Muscle layer of colon (tissue), 2 donors: ENCODE measurements at regions not wholly inside any gene's neighbourhood (a gene's known extent, or its start where the extent isn't known, plus 50 kb on each side); places are given as distances from the start of the nearest gene placed in this dataset.

Experiments used
- H3K27ac ChIP-seq: one replicate; pipeline ENCODE4 v1.7.0; 2013; ENCODE audit warnings: low read depth, mild to moderate bottlenecking, low read length, moderate library complexity
- H3K27me3 ChIP-seq, 2 donors: one replicate each; pipeline ENCODE4 v1.7.0; 2013; ENCODE audit warnings: low read length in 2 of 2, mild to moderate bottlenecking in 2 of 2; ENCODE audit not compliant: insufficient read depth in 2 of 2, control insufficient read depth in 1 of 2
- H3K36me3 ChIP-seq: one replicate; pipeline ENCODE4 v1.7.0; 2013; ENCODE audit warnings: mild to moderate bottlenecking, low read length; ENCODE audit not compliant: insufficient read depth
- H3K4me1 ChIP-seq: one replicate; pipeline ENCODE4 v1.7.0; 2013; ENCODE audit warnings: mild to moderate bottlenecking, low read length; ENCODE audit not compliant: insufficient read depth
- H3K4me3 ChIP-seq, 2 donors: one replicate each; pipeline ENCODE4 v1.7.0; 2013; ENCODE audit warnings: low read length in 2 of 2, low read depth in 1 of 2, mild to moderate bottlenecking in 1 of 2, moderate library complexity in 1 of 2
- H3K9ac ChIP-seq: one replicate; pipeline ENCODE4 v1.7.0; 2013; ENCODE audit warnings: low read length
- H3K9me3 ChIP-seq: one replicate; pipeline ENCODE4 v1.7.0; 2013; ENCODE audit warnings: mild to moderate bottlenecking, low read length
- donor health status: abdominal sarcoma.
- donor health status: Adenocarcinoma of cecum.

DNA sequence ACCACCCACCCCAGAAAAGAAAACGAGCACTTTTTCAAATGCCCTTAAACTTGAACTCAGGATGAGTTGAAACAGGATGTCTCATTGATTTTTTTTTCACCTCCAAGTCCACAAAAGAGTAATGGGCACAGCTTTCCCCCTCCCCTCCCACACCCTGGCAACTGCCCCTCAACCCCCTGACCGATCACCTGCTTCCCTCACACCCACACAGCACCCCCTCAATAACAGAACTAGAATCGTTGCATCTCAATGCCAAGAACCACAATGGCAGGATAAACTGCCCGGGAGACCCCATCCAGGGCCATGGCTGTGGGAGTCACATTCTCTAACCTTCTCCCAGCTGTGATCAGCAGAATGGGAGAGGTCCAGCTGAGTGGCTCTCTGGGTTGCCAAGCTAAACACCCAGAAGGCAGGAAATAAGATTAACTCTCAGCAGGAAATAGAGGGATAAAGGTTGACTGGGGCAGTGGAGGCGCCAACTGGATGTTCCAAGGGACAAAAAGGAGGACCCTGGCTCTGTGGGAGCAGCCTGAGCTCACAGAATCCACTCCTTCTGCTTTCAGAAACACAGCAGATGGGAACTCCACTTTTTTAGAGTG lies 128.0 kb upstream of the SDK2 start:
- Histone ChIP-seq H3K36me3 (no peaks in the 10 kb centered on the region), H3K9ac (no peak overlapping the region), H3K27ac (no peak overlapping the region)

DNA sequence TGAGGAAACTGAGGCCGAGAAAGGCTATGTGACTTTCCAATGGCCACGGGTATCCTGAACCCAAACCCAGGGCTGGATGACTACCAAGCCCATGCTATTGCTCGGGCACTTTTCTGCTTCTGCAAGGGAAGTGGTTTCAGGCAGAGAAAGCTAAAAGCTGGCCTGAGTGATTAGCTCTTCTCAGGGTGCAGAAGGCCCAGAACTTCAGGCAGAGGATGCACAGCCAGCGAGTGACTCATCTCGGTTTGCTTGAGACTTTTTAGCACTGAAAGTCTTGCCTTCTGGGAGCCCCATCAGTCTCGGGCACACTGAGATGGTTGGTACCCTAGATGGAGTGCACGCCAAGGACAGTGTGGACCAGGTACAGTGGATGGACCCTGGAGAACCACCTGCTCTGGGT lies 129.5 kb upstream of the SDK2 start:
- no peak overlapping the region for H3K4me3 ChIP-seq
- peaks cover 20% of the 10 kb centered on the region for H3K4me1 ChIP-seq
- H3K9ac ChIP-seq, result no peak overlapping the region
- H3K27ac ChIP-seq, result no peak overlapping the region
- H3K27me3 ChIP-seq, result no peaks in the 10 kb centered on the region
- no peaks in the 10 kb centered on the region for H3K9me3 ChIP-seq
- H3K36me3 ChIP-seq, result no peaks in the 10 kb centered on the region

More for the DNA sequence above, 128.0 kb upstream of the SDK2 start:
- Histone ChIP-seq H3K27me3 (no peaks in the 10 kb centered on the region), H3K4me1 (peaks cover 20% of the 10 kb centered on the region), H3K9me3 (no peaks in the 10 kb centered on the region), H3K4me3 (no peak overlapping the region)

DNA sequence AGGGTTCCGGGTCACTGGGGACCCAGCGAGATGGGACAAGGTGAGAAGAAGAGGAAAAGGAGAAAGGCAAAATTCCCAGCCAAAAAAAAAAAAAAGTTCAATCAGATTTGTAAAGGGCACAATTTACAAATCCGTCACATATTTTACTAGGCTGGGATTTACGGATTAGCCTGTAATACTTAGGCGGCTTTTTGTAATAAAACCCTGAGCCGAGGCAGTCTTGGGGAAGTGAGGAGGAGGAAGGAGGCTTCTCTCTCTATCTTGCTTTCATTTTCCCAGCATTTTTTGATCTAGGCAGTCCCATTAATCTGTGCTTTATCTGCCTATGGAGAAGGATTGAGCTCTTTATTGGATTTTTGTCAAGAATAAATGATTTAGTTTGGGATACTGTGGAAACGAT lies 130.6 kb upstream of the SDK2 start:
- no peak overlapping the region for H3K4me3 ChIP-seq
- no peak overlapping the region for H3K9ac ChIP-seq
- H3K27ac ChIP-seq, result no peak overlapping the region
- H3K27me3 ChIP-seq, result no peaks in the 10 kb centered on the region
- no peaks in the 10 kb centered on the region for H3K9me3 ChIP-seq
- H3K4me1 ChIP-seq, result peaks cover 19% of the 10 kb centered on the region
- no peaks in the 10 kb centered on the region for H3K36me3 ChIP-seq

- H3K4me1 ChIP-seq, result peaks cover 2% of the 10 kb centered on the region
- H3K9ac ChIP-seq, result no peak overlapping the region
- no peaks in the 10 kb centered on the region for H3K36me3 ChIP-seq
- H3K4me3 ChIP-seq, result no peak overlapping the region
- no peaks in the 10 kb centered on the region for H3K27me3 ChIP-seq
- H3K9me3 ChIP-seq, result no peaks in the 10 kb centered on the region
- H3K27ac ChIP-seq, result no peak overlapping the region
Observed at GRCh38 chr17:73776351-73777130, 132.3 kb upstream of the SDK2 start.

GRCh38 chr17:73777131-73777449 lies 132.8 kb upstream of the SDK2 start:
- Histone ChIP-seq H3K9ac (no peak overlapping the region), H3K27me3 (no peaks in the 10 kb centered on the region), H3K36me3 (no peaks in the 10 kb centered on the region), H3K4me1 (no peaks in the 10 kb centered on the region), H3K4me3 (no peak overlapping the region), H3K9me3 (no peaks in the 10 kb centered on the region), H3K27ac (no peak overlapping the region)

DNA sequence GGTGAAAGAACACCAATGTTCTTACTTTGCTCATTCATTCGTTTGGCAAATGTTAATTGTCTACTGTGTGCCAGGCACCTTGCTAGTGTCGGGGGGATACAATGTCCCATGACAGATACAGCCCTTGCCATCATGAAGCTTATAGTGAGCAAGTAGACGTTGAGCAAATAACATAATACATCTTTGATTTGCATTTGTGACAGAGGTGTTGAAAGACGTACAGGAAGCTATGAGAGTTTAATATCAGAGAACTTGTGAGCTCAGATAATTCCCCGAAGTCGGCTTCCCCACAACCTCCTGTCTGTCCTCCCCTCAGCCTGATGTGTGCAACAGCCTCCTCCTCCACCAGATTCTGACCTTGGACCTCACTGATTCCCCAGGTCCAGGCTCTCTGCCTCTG lies 138.0 kb upstream of the SDK2 start:
- Histone ChIP-seq H3K9me3 (no peaks in the 10 kb centered on the region), H3K4me1 (no peaks in the 10 kb centered on the region), H3K9ac (no peak overlapping the region), H3K4me3 (no peak overlapping the region), H3K27me3 (peaks cover 0 to 10% of the 10 kb centered on the region in 2 donors), H3K27ac (no peak overlapping the region), H3K36me3 (no peaks in the 10 kb centered on the region)

DNA sequence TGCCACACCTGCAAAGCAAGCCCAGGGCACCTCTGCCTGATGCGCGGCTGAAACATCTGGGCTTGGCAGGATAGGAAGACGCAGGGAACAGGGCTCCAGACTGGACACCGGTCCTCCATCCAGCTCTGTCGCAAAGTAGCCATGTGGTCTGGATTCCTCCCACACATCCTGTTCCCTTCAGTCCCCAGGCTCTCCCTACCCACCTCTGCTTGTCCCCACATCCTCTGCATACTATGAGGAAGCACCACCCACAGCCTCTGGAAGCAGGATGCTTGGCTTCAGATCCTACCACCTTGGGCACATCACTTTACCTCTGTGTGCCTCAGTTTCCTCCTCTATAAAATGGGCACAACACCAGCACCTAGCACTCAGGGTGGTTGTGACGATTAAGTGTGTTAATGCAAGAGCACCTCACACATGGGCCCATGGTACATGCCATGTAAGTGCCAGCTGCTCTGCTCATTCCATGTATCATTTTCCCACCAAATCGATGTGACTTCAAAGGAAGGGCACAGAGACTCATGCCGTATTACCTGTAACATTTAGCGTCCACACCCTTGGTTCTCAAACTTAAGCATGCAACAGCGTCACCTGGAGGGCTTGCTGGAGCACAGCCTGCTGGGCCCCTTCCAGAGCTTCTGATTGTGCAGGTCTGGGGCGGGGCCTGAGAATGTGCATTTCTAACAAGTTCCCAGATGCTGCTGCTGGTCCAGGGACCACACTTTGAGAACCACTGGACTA lies 138.6 kb upstream of the SDK2 start:
- H3K4me1 ChIP-seq, result no peaks in the 10 kb centered on the region
- no peak overlapping the region for H3K4me3 ChIP-seq
- H3K27ac ChIP-seq, result no peak overlapping the region
- peaks cover 0 to 12% of the 10 kb centered on the region in 2 donors for H3K27me3 ChIP-seq
- H3K36me3 ChIP-seq, result no peaks in the 10 kb centered on the region
- H3K9ac ChIP-seq, result no peak overlapping the region
- H3K9me3 ChIP-seq, result no peaks in the 10 kb centered on the region

GRCh38 chr17:73783382-73783766 lies 139.1 kb upstream of the SDK2 start:
- no peak overlapping the region for H3K27ac ChIP-seq
- no peaks in the 10 kb centered on the region for H3K9me3 ChIP-seq
- H3K9ac ChIP-seq, result no peak overlapping the region
- no peaks in the 10 kb centered on the region for H3K4me1 ChIP-seq
- no peaks in the 10 kb centered on the region for H3K36me3 ChIP-seq
- peaks cover 0 to 12% of the 10 kb centered on the region in 2 donors for H3K27me3 ChIP-seq
- no peak overlapping the region for H3K4me3 ChIP-seq

DNA sequence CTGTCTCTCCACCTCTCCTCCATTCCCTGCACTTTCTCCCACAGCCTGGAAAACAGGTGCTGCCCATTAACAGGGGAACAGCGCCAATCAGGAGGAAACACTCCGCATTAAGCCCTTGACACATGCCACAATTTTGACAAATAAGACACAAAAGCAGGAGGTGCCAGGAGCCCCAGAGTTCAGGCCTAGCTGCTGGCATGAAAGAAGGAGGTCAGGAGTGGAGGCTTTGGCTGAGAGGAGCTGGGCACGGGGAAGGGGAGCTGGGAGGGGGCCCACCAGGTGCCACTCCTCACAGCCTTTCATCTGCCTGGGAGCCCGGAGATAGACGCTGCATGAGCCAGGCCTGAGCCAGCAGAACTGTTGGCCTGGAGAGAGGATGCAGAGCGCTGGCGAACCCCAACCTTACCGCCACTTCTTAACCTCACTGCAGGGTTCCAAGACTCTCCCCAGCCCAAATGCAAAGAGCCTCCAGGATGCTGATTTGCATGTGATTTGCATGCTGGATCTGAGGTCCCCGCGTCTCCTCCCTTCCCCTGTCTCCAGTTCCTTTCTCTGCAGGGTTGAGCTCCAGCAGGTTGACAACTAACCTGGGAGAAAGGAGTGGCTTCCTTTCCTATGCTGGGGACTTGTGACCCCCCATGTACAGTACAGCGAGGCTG lies 139.8 kb upstream of the SDK2 start:
- H3K36me3 ChIP-seq, result no peaks in the 10 kb centered on the region
- H3K27me3 ChIP-seq, result peaks cover 0 to 12% of the 10 kb centered on the region in 2 donors

GRCh38 chr17:73785496-73785895 lies 141.3 kb upstream of the SDK2 start:
- no peaks in the 10 kb centered on the region for H3K9me3 ChIP-seq
- H3K36me3 ChIP-seq, result no peaks in the 10 kb centered on the region
- H3K27ac ChIP-seq, result no peak overlapping the region
- peaks cover 0 to 12% of the 10 kb centered on the region in 2 donors for H3K27me3 ChIP-seq
- H3K4me1 ChIP-seq, result no peaks in the 10 kb centered on the region
- H3K9ac ChIP-seq, result no peak overlapping the region
- no peak overlapping the region for H3K4me3 ChIP-seq

More for the DNA sequence above, 139.8 kb upstream of the SDK2 start:
- Histone ChIP-seq H3K9ac (no peak overlapping the region), H3K27ac (no peak overlapping the region), H3K9me3 (no peaks in the 10 kb centered on the region), H3K4me1 (no peaks in the 10 kb centered on the region), H3K4me3 (no peak overlapping the region)

- peaks cover 0 to 12% of the 10 kb centered on the region in 2 donors for H3K27me3 ChIP-seq
- no peaks in the 10 kb centered on the region for H3K4me1 ChIP-seq
- H3K36me3 ChIP-seq, result no peaks in the 10 kb centered on the region
- H3K9ac ChIP-seq, result no peak overlapping the region
- no peaks in the 10 kb centered on the region for H3K9me3 ChIP-seq
- H3K4me3 ChIP-seq, result no peak overlapping the region
- no peak overlapping the region for H3K27ac ChIP-seq
Observed at GRCh38 chr17:73785958-73786743, 141.9 kb upstream of the SDK2 start.
